CD4-positive, alpha-beta T cell treated with Interleukin-15 for 4 hours (primary cell): ENCODE measurements at regions not wholly inside any gene's neighbourhood (a gene's known extent, or its start where the extent isn't known, plus 50 kb on each side); places are given as distances from the start of the nearest gene placed in this dataset.
"Not testable (repeated sequence)": the region's sequence is repeated elsewhere in the genome, so short reads cannot be mapped to it uniquely, and the experiment has no call there.

ENCODE experiments used
- DNase-seq: peaks from one replicate; pipeline ENCODE4 v3.0.0-alpha.2; 2020; ENCODE audit warnings: low spot score

- DNase-seq: no peak
Measured at GRCh38 chrX:45479835-45480422, 279.3 kb upstream of the DIPK2B start.

GRCh38 chrX:45479196-45479834 is 278.6 kb upstream of the DIPK2B start:
- no peak for DNase-seq

- DNase-seq: no peak
Measured at GRCh38 chrX:45472968-45473367, 272.3 kb upstream of the DIPK2B start.

GRCh38 chrX:45467537-45467936 is 266.9 kb upstream of the DIPK2B start:
- DNase-seq: not testable (repeated sequence)

- not testable (repeated sequence) for DNase-seq
Measured at GRCh38 chrX:45455732-45456131, 255.1 kb upstream of the DIPK2B start.

- no peak for DNase-seq
Measured at GRCh38 chrX:45454290-45454689, 253.6 kb upstream of the DIPK2B start.

- DNase-seq: no peak
Measured at GRCh38 chrX:45449982-45450381, 249.3 kb upstream of the DIPK2B start.

- no peak for DNase-seq
Measured at GRCh38 chrX:45447995-45448394, 247.3 kb upstream of the DIPK2B start.

- DNase-seq: no peak
Measured at GRCh38 chrX:45447331-45447730, 246.7 kb upstream of the DIPK2B start.

GRCh38 chrX:45445745-45446412 is 245.2 kb upstream of the DIPK2B start:
- no peak for DNase-seq

GRCh38 chrX:45437186-45437585 is 236.5 kb upstream of the DIPK2B start:
- DNase-seq: no peak

GRCh38 chrX:45435481-45435880 is 234.8 kb upstream of the DIPK2B start:
- no peak for DNase-seq

GRCh38 chrX:45434231-45434630 is 233.6 kb upstream of the DIPK2B start:
- DNase-seq: no peak

- no peak for DNase-seq
Measured at GRCh38 chrX:45428831-45429230, 228.2 kb upstream of the DIPK2B start.

GRCh38 chrX:45424326-45424725 is 223.7 kb upstream of the DIPK2B start:
- DNase-seq: no peak

- DNase-seq: no peak
Measured at GRCh38 chrX:45422216-45422925, 221.7 kb upstream of the DIPK2B start.

GRCh38 chrX:45421806-45422205 is 221.1 kb upstream of the DIPK2B start:
- DNase-seq: no peak

- no peak for DNase-seq
Measured at GRCh38 chrX:45404206-45404605, 203.5 kb upstream of the DIPK2B start.

- no peak for DNase-seq
Measured at GRCh38 chrX:45401923-45402322, 201.2 kb upstream of the DIPK2B start.

- not testable (repeated sequence) for DNase-seq
Measured at GRCh38 chrX:45400951-45401725, 200.5 kb upstream of the DIPK2B start.

- DNase-seq: no peak
Measured at GRCh38 chrX:45400027-45400779, 199.5 kb upstream of the DIPK2B start.
